Renal cortical epithelial cell (primary cell): ENCODE measurements at regions not wholly inside any gene's neighbourhood (a gene's known extent, or its start where the extent isn't known, plus 50 kb on each side); places are given as distances from the start of the nearest gene placed in this dataset.
A peak's percentile ranks its signal among the peaks of the same experiment; 100 is the strongest.

Source experiments
- DNase-seq: peaks from one replicate; pipeline ENCODE4 v3.0.0-alpha.2; 2011; ENCODE audit warnings: low read depth

GRCh38 chr5:156135531-156135930 lies 191.4 kb upstream of the SGCD start:
- DNase-seq = no peak

- DNase-seq = no peak
Observed at GRCh38 chr5:156137071-156137869, 189.7 kb upstream of the SGCD start.

GRCh38 chr5:156142867-156143266 lies 184.1 kb upstream of the SGCD start:
- DNase-seq = no peak

GRCh38 chr5:156147261-156147943 lies 179.6 kb upstream of the SGCD start:
- no peak for DNase-seq

- no peak for DNase-seq
Observed at GRCh38 chr5:156147944-156148285, 179.0 kb upstream of the SGCD start.

GRCh38 chr5:156148301-156148700 lies 178.7 kb upstream of the SGCD start:
- no peak for DNase-seq

- no peak for DNase-seq
Observed at GRCh38 chr5:156149213-156149612, 177.8 kb upstream of the SGCD start.

GRCh38 chr5:156153602-156154001 lies 173.4 kb upstream of the SGCD start:
- no peak for DNase-seq

GRCh38 chr5:156154757-156155156 lies 172.2 kb upstream of the SGCD start:
- no peak for DNase-seq

- DNase-seq = peak; percentile 61
Observed at GRCh38 chr5:156155598-156155997, 171.4 kb upstream of the SGCD start.

GRCh38 chr5:156164306-156164705 lies 162.7 kb upstream of the SGCD start:
- DNase-seq = no peak

- DNase-seq = no peak
Observed at GRCh38 chr5:156169495-156169894, 157.5 kb upstream of the SGCD start.

- DNase-seq = no peak
Observed at GRCh38 chr5:156170351-156170961, 156.5 kb upstream of the SGCD start.

GRCh38 chr5:156174225-156174624 lies 152.7 kb upstream of the SGCD start:
- DNase-seq = peak; percentile 18

GRCh38 chr5:156178117-156178516 lies 148.8 kb upstream of the SGCD start:
- peak; percentile 49 for DNase-seq

GRCh38 chr5:156181656-156182055 lies 145.3 kb upstream of the SGCD start:
- peak; percentile 70 for DNase-seq

GRCh38 chr5:156182174-156182967 lies 144.6 kb upstream of the SGCD start:
- peak; percentile 15 for DNase-seq

- peak; percentile 13 for DNase-seq
Observed at GRCh38 chr5:156186760-156187159, 140.2 kb upstream of the SGCD start.

- no peak for DNase-seq
Observed at GRCh38 chr5:156188016-156188415, 138.9 kb upstream of the SGCD start.

GRCh38 chr5:156189628-156190027 lies 137.3 kb upstream of the SGCD start:
- no peak for DNase-seq

GRCh38 chr5:156191547-156191946 lies 135.4 kb upstream of the SGCD start:
- DNase-seq = no peak

GRCh38 chr5:156197042-156197635 lies 129.8 kb upstream of the SGCD start:
- DNase-seq = no peak
